ENCODE measurements at regions not wholly inside any gene's neighbourhood (a gene's known extent, or its start where the extent isn't known, plus 50 kb on each side); places are given as distances from the start of the nearest gene placed in this dataset.

DNA sequence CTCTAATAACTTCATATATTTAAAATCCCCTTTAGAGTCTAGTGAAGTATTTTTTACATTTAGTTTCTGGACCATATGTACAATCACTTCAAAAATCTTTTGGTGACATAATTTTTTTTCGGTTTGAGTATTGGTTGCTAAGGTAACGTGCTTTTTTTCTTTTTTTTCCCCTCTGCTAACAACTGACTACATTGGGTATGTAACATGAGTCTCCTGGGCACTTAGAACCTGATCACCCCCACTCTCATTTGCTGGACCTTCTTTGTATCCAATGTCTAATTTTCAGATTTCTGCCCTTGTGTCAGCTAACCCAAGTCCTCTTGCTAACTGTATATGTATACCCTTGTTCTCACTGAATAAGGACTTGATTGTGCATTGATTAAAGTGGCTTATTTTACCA is 592.9 kb upstream of the FLRT2 start:
- TF ChIP-seq, protein P1, sequence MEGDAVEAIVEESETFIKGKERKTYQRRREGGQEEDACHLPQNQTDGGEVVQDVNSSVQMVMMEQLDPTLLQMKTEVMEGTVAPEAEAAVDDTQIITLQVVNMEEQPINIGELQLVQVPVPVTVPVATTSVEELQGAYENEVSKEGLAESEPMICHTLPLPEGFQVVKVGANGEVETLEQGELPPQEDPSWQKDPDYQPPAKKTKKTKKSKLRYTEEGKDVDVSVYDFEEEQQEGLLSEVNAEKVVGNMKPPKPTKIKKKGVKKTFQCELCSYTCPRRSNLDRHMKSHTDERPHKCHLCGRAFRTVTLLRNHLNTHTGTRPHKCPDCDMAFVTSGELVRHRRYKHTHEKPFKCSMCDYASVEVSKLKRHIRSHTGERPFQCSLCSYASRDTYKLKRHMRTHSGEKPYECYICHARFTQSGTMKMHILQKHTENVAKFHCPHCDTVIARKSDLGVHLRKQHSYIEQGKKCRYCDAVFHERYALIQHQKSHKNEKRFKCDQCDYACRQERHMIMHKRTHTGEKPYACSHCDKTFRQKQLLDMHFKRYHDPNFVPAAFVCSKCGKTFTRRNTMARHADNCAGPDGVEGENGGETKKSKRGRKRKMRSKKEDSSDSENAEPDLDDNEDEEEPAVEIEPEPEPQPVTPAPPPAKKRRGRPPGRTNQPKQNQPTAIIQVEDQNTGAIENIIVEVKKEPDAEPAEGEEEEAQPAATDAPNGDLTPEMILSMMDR (IDR thresholded peaks at IDR 0.05; ENCODE audit: poor library complexity), result no peak
- TF ChIP-seq EZH2 (IDR thresholded peaks at IDR 0.05; ENCODE audit: borderline replicate concordance), result no peak
